ENCODE measurements at regions not wholly inside any gene's neighbourhood (a gene's known extent, or its start where the extent isn't known, plus 50 kb on each side); places are given as distances from the start of the nearest gene placed in this dataset.
A peak's percentile ranks its signal among the peaks of the same experiment; 100 is the strongest.

DNA sequence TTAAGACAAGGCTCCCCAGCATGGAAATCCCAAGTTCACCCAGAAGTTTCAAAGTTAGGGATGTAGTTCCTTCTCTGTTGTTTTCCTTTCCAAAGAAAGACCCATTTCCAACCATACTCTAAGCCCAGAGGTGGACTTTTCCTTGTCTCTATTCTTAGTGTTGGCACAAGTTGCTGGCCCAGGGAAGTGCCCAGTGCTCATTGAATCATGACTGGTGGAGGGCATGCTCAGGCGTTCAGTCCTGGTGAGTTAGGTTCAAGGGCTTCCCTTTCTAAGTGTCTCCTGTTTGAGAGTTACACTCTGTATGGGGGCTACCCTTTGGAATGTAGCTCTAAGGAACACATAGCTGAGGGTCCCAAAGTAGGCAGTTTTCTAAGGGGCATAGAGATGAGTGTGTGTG, 389.5 kb downstream of the KCNRG start:
- FAIRE-seq (no peak), DNase-seq (ENCODE audit: low read depth) (no peak)
- Histone ChIP-seq H3K4me3 (ENCODE audit: low read depth, low read length) (no peak overlapping the region), H3K27me3 (ENCODE audit: control insufficient read depth, insufficient read depth, low read length) (no peaks in the 10 kb centered on the region), H3K36me3 (ENCODE audit: control insufficient read depth, insufficient read depth, low read length) (no peaks in the 10 kb centered on the region)
- no peak for TF ChIP-seq CTCF (IDR thresholded peaks at IDR 0.05; ENCODE audit: insufficient read depth, low read length, severe bottlenecking)

GRCh38 chr13:50406831-50407230, 391.6 kb downstream of the KCNRG start:
- DNase-seq (ENCODE audit: low read depth), result no peak
- FAIRE-seq, result no peak
- Histone ChIP-seq H3K27me3 (ENCODE audit: control insufficient read depth, insufficient read depth, low read length) (no peaks in the 10 kb centered on the region), H3K36me3 (ENCODE audit: control insufficient read depth, insufficient read depth, low read length) (no peaks in the 10 kb centered on the region), H3K4me3 (ENCODE audit: low read depth, low read length) (no peak overlapping the region)
- no peak for TF ChIP-seq CTCF (IDR thresholded peaks at IDR 0.05; ENCODE audit: insufficient read depth, low read length, severe bottlenecking)

- FAIRE-seq (no peak), DNase-seq (ENCODE audit: low read depth) (no peak)
- no peaks in the 10 kb centered on the region for H3K27me3 ChIP-seq (ENCODE audit: control insufficient read depth, insufficient read depth, low read length)
- TF ChIP-seq CTCF (IDR thresholded peaks at IDR 0.05; ENCODE audit: insufficient read depth, low read length, severe bottlenecking), result no peak
- no peaks in the 10 kb centered on the region for H3K36me3 ChIP-seq (ENCODE audit: control insufficient read depth, insufficient read depth, low read length)
- no peak overlapping the region for H3K4me3 ChIP-seq (ENCODE audit: low read depth, low read length)
Measured at GRCh38 chr13:50408068-50408467, 392.8 kb downstream of the KCNRG start.

- TF ChIP-seq CTCF (IDR thresholded peaks at IDR 0.05; ENCODE audit: insufficient read depth, low read length, severe bottlenecking), result no peak
- H3K27me3 ChIP-seq (ENCODE audit: control insufficient read depth, insufficient read depth, low read length), result no peaks in the 10 kb centered on the region
- no peak overlapping the region for H3K4me3 ChIP-seq (ENCODE audit: low read depth, low read length)
- FAIRE-seq (no peak), DNase-seq (ENCODE audit: low read depth) (no peak)
- H3K36me3 ChIP-seq (ENCODE audit: control insufficient read depth, insufficient read depth, low read length), result no peaks in the 10 kb centered on the region
Measured at GRCh38 chr13:50409220-50409619, 394.0 kb downstream of the KCNRG start.

GRCh38 chr13:50410921-50411746, 395.9 kb downstream of the KCNRG start:
- no peak for TF ChIP-seq CTCF (IDR thresholded peaks at IDR 0.05; ENCODE audit: insufficient read depth, low read length, severe bottlenecking)
- H3K4me3 ChIP-seq (ENCODE audit: low read depth, low read length), result no peak overlapping the region
- DNase-seq (ENCODE audit: low read depth) (peak; percentile 89), FAIRE-seq (peak; percentile 73)
- H3K27me3 ChIP-seq (ENCODE audit: control insufficient read depth, insufficient read depth, low read length), result no peaks in the 10 kb centered on the region
- no peaks in the 10 kb centered on the region for H3K36me3 ChIP-seq (ENCODE audit: control insufficient read depth, insufficient read depth, low read length)

All from bronchial epithelial cell (primary cell).